Stimulated activated CD4-positive, alpha-beta T cell treated with anti-CD3 and anti-CD28 coated beads, Interleukin-12 subunit alpha, Interleukin-12 subunit beta, amount 100 ng/mL, for 24 hours (primary cell): ENCODE measurements at regions not wholly inside any gene's neighbourhood (a gene's known extent, or its start where the extent isn't known, plus 50 kb on each side); places are given as distances from the start of the nearest gene placed in this dataset.
"Not testable (repeated sequence)": the region's sequence is repeated elsewhere in the genome, so short reads cannot be mapped to it uniquely, and the experiment has no call there.

Experiments
- DNase-seq, 2 experiments: peaks; one replicate each; pipeline ENCODE4 v3.0.0-alpha.2; 2020; ENCODE audit warnings: low read depth in 2 of 2

GRCh38 chr1:195847957-195848875, 760.0 kb downstream of the KCNT2 start:
- DNase-seq, result not testable (repeated sequence)

GRCh38 chr1:195831789-195832188, 776.5 kb downstream of the KCNT2 start:
- DNase-seq, result no peak

- no peak for DNase-seq
Observed at GRCh38 chr1:195828325-195828724, 779.9 kb downstream of the KCNT2 start.

- no peak for DNase-seq
Observed at GRCh38 chr1:195820925-195821324, 787.3 kb downstream of the KCNT2 start.

- DNase-seq, result no peak
Observed at GRCh38 chr1:195806060-195806459, 802.2 kb downstream of the KCNT2 start.

- no peak for DNase-seq
Observed at GRCh38 chr1:195804547-195804946, 803.7 kb downstream of the KCNT2 start.

GRCh38 chr1:195799016-195799415, 809.2 kb downstream of the KCNT2 start:
- DNase-seq, result no peak

- DNase-seq, result no peak
Observed at GRCh38 chr1:195794225-195794624, 814.0 kb downstream of the KCNT2 start.

GRCh38 chr1:195791796-195792195, 816.4 kb downstream of the KCNT2 start:
- DNase-seq, result no peak

- DNase-seq, result no peak
Observed at GRCh38 chr1:195790514-195791168, 817.6 kb downstream of the KCNT2 start.

GRCh38 chr1:195789321-195789720, 818.9 kb downstream of the KCNT2 start:
- no peak for DNase-seq

- DNase-seq, result no peak
Observed at GRCh38 chr1:195788721-195789120, 819.5 kb downstream of the KCNT2 start.

- no peak for DNase-seq
Observed at GRCh38 chr1:195785830-195786229, 822.4 kb downstream of the KCNT2 start.

GRCh38 chr1:195773931-195774330, 834.3 kb downstream of the KCNT2 start:
- DNase-seq, result no peak

- DNase-seq, result no peak
Observed at GRCh38 chr1:195769461-195769860, 838.8 kb downstream of the KCNT2 start.

- DNase-seq, result no peak
Observed at GRCh38 chr1:195768936-195769335, 839.3 kb downstream of the KCNT2 start.

- no peak for DNase-seq
Observed at GRCh38 chr1:195768377-195768776, 839.9 kb downstream of the KCNT2 start.

- no peak for DNase-seq
Observed at GRCh38 chr1:195766709-195767108, 841.5 kb downstream of the KCNT2 start.

GRCh38 chr1:195765099-195765498, 843.1 kb downstream of the KCNT2 start:
- DNase-seq, result no peak

GRCh38 chr1:195763907-195764374, 844.3 kb downstream of the KCNT2 start:
- DNase-seq, result no peak

- no peak for DNase-seq
Observed at GRCh38 chr1:195763146-195763906, 844.9 kb downstream of the KCNT2 start.

GRCh38 chr1:195761104-195761503, 847.1 kb downstream of the KCNT2 start:
- no peak for DNase-seq
